ENCODE measurements at regions not wholly inside any gene's neighbourhood (a gene's known extent, or its start where the extent isn't known, plus 50 kb on each side); places are given as distances from the start of the nearest gene placed in this dataset.

DNA sequence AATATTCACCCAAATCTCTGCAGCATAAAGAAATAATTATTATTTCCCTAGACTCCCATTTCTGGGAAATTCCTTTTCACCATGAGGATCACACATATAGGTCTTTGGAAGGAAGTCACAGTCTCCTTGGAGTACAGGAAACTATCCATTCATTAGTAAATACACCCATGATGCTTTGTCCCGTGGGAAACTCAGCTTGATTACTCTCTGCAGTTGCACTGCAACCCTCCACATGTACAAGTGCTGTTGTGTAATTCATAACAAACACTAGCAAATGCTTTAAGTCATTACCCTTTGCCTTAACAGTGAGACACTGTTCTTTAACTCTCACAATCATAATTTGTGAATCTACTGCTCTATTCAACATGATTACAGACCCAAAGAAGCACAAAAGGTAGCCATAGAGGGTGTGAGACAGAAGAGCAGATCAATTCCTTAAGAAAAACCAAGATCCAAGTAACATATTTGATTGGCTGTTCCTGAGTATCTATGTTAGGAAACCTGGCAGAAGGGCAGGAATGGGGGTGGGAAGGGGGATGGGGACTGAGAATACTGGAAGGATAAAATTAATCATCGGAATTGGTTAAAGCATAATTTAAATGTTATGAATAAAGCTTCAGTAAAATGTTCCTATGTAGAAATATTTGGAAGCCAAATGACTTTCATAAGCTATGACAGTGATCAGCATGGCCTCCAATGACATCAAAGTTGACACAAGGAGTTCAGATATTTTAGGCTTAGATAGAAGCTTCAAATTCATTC, 268.0 kb downstream of the HACE1 start:
- TF ChIP-seq CTCF (IDR thresholded peaks at IDR 0.05): no peak
- TF ChIP-seq POLR2AphosphoS5 (IDR thresholded peaks at IDR 0.05; ENCODE audit: insufficient read depth in 1 of 2, low read depth in 1 of 2): no peak
